ENCODE measurements at regions not wholly inside any gene's neighbourhood (a gene's known extent, or its start where the extent isn't known, plus 50 kb on each side); places are given as distances from the start of the nearest gene placed in this dataset.

GRCh38 chr2:240359695-240360094, 75.8 kb upstream of the GPC1 start:
- DNase-seq (ENCODE audit: low spot score): no peak

- DNase-seq (ENCODE audit: low spot score): no peak
Measured at GRCh38 chr2:240360645-240361475, 74.6 kb upstream of the GPC1 start.

GRCh38 chr2:240362216-240362755, 73.2 kb upstream of the GPC1 start:
- no peak for DNase-seq (ENCODE audit: low spot score)

- DNase-seq (ENCODE audit: low spot score): no peak
Measured at GRCh38 chr2:240362826-240363745, 72.4 kb upstream of the GPC1 start.

- no peak for DNase-seq (ENCODE audit: low spot score)
Measured at GRCh38 chr2:240363746-240364581, 71.5 kb upstream of the GPC1 start.

- no peak for DNase-seq (ENCODE audit: low spot score)
Measured at GRCh38 chr2:240364582-240364960, 70.9 kb upstream of the GPC1 start.

GRCh38 chr2:240364961-240365775, 70.3 kb upstream of the GPC1 start:
- no peak for DNase-seq (ENCODE audit: low spot score)

- no peak for DNase-seq (ENCODE audit: low spot score)
Measured at GRCh38 chr2:240365971-240366471, 69.4 kb upstream of the GPC1 start.

GRCh38 chr2:240366901-240367300, 68.6 kb upstream of the GPC1 start:
- DNase-seq (ENCODE audit: low spot score): no peak

- no peak for DNase-seq (ENCODE audit: low spot score)
Measured at GRCh38 chr2:240367721-240368120, 67.7 kb upstream of the GPC1 start.

- DNase-seq (ENCODE audit: low spot score): no peak
Measured at GRCh38 chr2:240368781-240369331, 66.6 kb upstream of the GPC1 start.

GRCh38 chr2:240369335-240369734, 66.1 kb upstream of the GPC1 start:
- no peak for DNase-seq (ENCODE audit: low spot score)

- DNase-seq (ENCODE audit: low spot score): peak; percentile 39
Measured at GRCh38 chr2:240369801-240370585, 65.5 kb upstream of the GPC1 start.

- no peak for DNase-seq (ENCODE audit: low spot score)
Measured at GRCh38 chr2:240371129-240372000, 64.1 kb upstream of the GPC1 start.

GRCh38 chr2:240372101-240372500, 63.4 kb upstream of the GPC1 start:
- no peak for DNase-seq (ENCODE audit: low spot score)

- no peak for DNase-seq (ENCODE audit: low spot score)
Measured at GRCh38 chr2:240373289-240373885, 62.1 kb upstream of the GPC1 start.

GRCh38 chr2:240374085-240374907, 61.2 kb upstream of the GPC1 start:
- DNase-seq (ENCODE audit: low spot score): peak; percentile 25

All from RKO (cell line).